IPS DF 4.7 (cell line): ENCODE measurements at regions not wholly inside any gene's neighbourhood (a gene's known extent, or its start where the extent isn't known, plus 50 kb on each side); places are given as distances from the start of the nearest gene placed in this dataset.

Experiments used
- DNase-seq: peaks from one replicate; pipeline ENCODE4 v3.0.0-alpha.2; 2013; ENCODE audit warnings: low spot score; ENCODE audit errors: extremely low read depth

- DNase-seq: no peak
Measured at GRCh38 chr13:105638426-105638825, 897.0 kb downstream of the EFNB2 start.

DNA sequence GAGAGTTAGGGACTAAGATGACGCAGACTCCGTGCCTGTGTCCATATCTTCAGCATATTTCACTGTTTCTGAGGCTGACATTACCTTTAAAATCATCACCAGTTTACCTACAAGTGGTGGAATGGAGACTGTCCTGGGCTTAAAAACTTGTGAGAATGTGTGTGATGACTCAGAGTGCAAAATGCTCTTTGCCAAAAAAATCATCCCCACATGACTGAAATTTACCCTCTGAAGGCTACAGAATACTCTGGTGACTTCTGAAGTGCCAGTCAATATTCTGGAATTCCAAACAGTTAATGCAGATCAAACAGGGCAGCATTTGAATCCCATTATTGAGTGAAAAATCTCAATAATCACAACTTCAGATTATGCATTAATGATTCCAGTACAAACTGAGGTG lies 901.4 kb downstream of the EFNB2 start:
- no peak for DNase-seq

GRCh38 chr13:105630431-105630830 lies 905.0 kb downstream of the EFNB2 start:
- DNase-seq: no peak

GRCh38 chr13:105627270-105627669 lies 908.2 kb downstream of the EFNB2 start:
- DNase-seq: no peak

GRCh38 chr13:105625691-105626090 lies 909.8 kb downstream of the EFNB2 start:
- DNase-seq: no peak

DNA sequence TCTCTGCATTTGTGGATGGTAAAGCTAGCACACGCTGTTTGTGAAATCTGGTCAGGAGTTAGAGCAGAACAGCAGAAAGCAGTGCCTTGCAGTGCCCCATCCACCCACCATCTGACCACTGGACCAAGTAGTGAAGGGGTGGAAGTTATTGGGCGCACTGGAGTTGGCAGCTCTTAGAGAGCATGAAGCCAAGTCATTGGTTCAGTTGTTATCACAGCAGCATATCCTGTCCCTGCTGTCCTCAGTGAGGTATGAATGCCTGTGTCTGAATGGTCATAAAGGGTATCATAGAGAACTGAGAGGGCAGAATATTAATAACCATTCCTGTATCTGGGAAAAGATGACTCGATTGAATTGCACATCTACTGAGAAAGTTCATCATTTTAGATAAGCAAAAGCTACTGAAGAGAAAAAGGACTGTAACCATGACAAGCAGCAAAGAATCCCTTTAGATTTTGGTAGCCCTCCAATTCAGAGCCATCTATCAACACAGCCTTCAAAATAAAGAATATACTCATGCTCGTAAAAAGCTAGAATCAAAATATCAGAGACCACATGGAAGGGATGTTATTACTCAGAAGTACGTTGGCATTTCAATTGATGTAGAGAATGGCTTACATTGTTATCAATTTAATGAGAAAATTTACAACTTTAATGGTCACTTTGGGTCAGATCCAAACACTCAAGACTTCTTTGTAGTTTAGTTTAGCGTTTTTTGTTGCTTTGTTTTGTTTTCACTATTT lies 919.0 kb downstream of the EFNB2 start:
- DNase-seq: no peak

DNA sequence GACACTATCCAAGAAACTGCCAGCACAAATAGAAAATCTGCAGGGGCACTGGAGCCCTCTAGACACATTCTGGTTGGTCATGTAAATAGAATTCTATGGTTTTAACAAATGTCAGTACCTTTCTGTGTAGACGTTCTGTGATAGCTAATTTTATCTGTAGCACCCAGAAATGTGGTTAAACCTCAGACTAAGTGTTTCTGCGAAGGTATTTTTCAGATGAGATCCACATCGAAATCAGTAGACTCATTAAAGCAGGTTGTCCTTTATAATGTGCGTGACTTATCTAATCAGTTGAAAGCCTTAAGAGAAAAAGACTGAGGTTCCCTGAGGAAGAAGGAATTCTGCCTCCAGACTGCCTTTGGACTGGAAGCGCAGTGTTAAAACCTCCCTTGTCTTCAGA lies 922.9 kb downstream of the EFNB2 start:
- no peak for DNase-seq

GRCh38 chr13:105611424-105611823 lies 924.0 kb downstream of the EFNB2 start:
- no peak for DNase-seq

GRCh38 chr13:105608104-105608503 lies 927.4 kb downstream of the EFNB2 start:
- no peak for DNase-seq

DNA sequence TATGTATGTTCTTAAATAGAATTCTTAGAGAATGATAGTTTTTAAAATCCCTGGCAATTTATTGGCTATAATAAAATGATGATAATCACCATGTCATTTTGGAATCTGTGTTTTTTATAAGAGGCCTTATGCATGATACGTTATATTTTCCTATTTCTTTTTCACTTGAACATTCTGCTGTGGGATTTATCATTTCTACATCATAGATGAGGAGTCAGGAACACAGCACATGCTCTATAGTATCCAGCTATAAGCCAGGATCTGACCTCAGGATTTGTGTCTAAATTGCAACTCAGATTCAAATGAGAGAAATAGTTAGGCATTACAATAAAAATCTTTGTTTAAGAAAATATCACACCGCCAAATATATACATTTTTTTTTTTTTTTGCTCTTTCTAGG lies 928.0 kb downstream of the EFNB2 start:
- DNase-seq: no peak

DNA sequence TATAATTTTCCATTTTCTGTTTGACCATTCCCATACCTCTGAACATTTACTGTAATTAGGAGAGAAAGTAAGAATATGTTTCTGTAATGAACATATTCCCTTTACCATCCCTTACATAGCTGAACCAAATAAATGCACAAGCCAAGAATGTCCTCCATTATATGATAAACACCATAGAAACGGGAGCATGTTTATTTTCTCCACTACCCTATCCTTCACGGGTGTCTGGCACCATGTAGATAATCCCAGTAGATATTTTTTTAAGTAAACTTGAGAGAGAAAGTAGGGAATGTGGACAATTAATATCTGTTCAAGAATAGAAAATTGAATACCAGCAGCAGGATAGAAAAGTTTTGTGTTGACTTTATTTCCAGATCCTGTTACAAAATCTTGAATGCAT lies 928.4 kb downstream of the EFNB2 start:
- no peak for DNase-seq

- no peak for DNase-seq
Measured at GRCh38 chr13:105602956-105603670, 932.3 kb downstream of the EFNB2 start.

- no peak for DNase-seq
Measured at GRCh38 chr13:105599477-105600037, 935.9 kb downstream of the EFNB2 start.

GRCh38 chr13:105598529-105598928 lies 936.9 kb downstream of the EFNB2 start:
- no peak for DNase-seq

DNA sequence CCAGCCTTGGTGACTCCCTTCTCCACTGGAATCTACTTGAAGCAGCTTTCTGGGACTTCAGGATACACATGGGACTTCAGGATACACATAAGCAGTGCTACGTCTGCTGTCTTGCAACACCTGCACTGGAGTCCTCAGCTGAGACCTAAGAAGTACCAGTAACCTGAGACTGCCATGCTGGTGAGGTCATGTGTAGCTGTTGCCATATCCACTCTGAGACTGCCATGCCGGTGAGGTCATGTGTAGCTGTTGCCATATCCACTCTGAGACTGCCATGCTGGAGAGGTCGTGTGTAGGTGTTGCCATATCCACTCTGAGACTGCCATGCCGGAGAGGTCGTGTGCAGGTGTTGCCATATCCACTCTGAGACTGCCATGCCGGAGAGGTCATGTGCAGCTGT lies 937.9 kb downstream of the EFNB2 start:
- DNase-seq: no peak

- no peak for DNase-seq
Measured at GRCh38 chr13:105595471-105595870, 940.0 kb downstream of the EFNB2 start.

GRCh38 chr13:105591277-105591676 lies 944.2 kb downstream of the EFNB2 start:
- no peak for DNase-seq

- no peak for DNase-seq
Measured at GRCh38 chr13:105587786-105588185, 947.7 kb downstream of the EFNB2 start.

DNA sequence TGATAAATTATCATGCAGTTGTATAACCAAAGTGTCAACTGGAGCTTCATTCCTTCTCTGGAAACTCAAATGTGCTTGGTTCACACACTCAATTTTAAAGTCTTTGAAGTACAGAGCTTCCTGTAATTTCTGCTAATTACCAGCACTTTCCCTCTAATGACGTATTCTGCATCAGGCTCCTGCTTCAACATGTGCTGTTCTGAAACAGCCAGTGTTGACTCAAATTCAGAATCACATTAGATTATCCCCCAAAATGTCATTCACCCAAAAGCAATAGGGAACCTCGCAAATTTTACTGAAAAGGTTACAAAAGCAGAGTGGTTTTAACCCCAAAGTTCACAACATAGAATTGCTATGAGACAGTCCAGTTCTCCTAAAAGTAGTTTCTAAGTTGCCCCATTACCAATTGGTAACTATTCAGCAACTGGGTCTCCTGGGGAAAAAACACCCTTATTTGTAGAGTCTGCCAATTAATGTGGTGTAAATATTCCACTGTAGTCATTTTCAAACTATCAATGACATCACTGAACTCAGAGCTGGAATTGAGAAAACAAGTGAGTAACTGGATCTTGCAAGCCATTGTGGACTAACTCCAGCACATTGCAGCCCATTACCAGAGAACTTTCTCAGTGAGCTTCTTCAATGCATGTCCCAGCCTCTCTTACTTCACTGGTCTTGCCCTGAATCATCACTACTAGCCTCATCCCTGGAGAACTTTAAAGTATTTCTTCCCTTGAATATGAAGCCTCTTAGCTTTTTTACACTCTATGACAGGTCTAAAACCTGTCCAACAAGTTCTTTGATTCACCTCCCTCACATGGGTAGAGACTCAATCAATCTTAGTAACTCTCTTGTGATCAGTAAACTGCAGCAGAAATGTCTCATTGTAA lies 955.4 kb downstream of the EFNB2 start:
- no peak for DNase-seq

GRCh38 chr13:105573136-105573535 lies 962.3 kb downstream of the EFNB2 start:
- no peak for DNase-seq

GRCh38 chr13:105572401-105572800 lies 963.1 kb downstream of the EFNB2 start:
- DNase-seq: no peak

DNA sequence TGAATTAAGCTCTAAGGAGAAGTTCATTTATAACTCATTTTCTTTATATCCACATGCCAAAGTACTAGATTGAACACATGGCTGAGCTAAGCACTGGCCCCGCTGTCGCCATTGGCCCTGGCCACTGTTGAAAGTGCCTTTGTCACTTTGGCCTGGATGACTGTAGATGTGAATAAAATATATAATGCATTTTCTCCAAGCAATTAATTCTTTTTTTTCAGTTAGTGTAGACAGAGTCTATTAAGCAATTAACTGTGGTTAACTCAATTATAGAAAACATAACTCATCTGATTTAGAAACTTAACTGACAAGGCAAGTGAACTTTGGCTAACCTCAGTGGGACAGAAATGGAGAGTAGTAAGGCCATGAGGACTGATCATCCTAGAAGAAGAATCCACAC lies 965.6 kb downstream of the EFNB2 start:
- DNase-seq: no peak
